ENCODE measurements at regions not wholly inside any gene's neighbourhood (a gene's known extent, or its start where the extent isn't known, plus 50 kb on each side); places are given as distances from the start of the nearest gene placed in this dataset.

DNA sequence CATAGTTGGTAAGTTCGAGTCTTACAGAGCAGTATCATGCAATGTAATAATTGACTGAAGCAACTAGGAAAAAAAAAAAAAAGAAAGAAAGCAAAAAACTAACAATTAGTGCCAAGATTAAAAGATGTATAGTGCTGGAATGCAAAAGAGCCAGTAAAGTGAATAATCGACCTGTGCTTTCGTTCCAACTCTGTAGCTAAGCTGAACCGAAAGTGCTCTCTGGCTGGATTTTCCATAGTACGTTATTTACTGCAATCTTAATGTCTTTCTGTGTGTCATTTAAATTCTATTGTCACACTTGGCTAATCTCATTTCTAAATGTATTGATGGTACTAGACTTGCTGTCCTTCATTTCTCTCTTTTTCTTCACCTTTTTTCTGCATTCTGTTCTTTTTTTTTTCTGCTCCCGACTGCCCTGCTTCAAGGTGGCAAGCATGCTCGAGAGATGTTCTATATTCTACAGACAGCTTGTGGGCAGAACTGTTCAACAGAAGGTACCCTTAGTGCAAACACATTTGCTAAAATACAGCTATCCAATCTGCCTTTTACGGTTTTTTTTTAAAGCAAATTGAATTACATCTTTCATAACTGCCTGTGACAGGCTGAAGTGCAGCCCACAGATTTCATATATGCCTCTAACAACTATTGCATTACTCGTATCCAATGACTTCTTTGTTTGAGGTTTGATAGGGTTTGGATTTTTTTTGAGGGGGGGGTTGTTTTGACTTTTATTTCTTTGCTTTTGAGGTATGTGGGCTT, 204.2 kb upstream of the MTNR1B start:
- ATAC-seq (ENCODE audit: low FRiP score in 2 of 2): no peak
- H3K27me3 ChIP-seq: no peaks in the 10 kb centered on the region
- no peak overlapping the region for H3K27ac ChIP-seq
- no peak for DNase-seq
- no peaks in the 10 kb centered on the region for H3K36me3 ChIP-seq
- no peak for TF ChIP-seq EP300 (IDR thresholded peaks at IDR 0.05)
- TF ChIP-seq POLR2AphosphoS5 (IDR thresholded peaks at IDR 0.05): no peak
- no peak for TF ChIP-seq POLR2A (IDR thresholded peaks at IDR 0.05)
- TF ChIP-seq, protein P1, sequence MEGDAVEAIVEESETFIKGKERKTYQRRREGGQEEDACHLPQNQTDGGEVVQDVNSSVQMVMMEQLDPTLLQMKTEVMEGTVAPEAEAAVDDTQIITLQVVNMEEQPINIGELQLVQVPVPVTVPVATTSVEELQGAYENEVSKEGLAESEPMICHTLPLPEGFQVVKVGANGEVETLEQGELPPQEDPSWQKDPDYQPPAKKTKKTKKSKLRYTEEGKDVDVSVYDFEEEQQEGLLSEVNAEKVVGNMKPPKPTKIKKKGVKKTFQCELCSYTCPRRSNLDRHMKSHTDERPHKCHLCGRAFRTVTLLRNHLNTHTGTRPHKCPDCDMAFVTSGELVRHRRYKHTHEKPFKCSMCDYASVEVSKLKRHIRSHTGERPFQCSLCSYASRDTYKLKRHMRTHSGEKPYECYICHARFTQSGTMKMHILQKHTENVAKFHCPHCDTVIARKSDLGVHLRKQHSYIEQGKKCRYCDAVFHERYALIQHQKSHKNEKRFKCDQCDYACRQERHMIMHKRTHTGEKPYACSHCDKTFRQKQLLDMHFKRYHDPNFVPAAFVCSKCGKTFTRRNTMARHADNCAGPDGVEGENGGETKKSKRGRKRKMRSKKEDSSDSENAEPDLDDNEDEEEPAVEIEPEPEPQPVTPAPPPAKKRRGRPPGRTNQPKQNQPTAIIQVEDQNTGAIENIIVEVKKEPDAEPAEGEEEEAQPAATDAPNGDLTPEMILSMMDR (IDR thresholded peaks at IDR 0.05): no peak
- no peak overlapping the region for H3K4me3 ChIP-seq
- H3K4me1 ChIP-seq: peaks cover 0 to 12% (median 2%) of the 10 kb centered on the region in 4 donors
- WGBS, 2 donors: 76 to 82% methylated on average over 9 of the region's 9 CpGs
- no peaks in the 10 kb centered on the region for H3K9me3 ChIP-seq

DNA sequence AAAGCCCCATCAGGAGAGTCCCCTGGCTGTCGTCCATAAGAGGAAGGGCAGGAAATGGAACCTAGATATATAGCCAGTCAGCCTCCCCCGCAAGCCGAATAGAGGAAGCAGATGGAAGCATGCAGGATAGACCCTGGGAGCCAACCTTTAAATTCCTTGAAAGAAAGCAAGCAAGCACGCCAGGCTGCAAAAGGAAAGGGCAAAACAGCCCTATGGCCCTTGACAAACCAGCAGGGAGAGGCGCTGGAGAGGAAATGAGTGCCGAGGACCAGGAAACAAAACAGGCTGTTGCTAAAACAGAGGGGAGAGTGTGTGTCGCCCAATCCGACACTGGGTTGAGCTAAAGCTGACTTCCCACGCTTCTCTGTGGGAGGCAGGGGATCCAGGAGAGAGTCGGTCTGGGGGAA, 203.5 kb upstream of the MTNR1B start:
- no peak overlapping the region for H3K27ac ChIP-seq
- H3K4me1 ChIP-seq: peaks cover 0 to 12% (median 2%) of the 10 kb centered on the region in 4 donors
- no peaks in the 10 kb centered on the region for H3K9me3 ChIP-seq
- WGBS, 2 donors: 15 to 18% methylated on average over 10 of the region's 10 CpGs
- H3K36me3 ChIP-seq: no peaks in the 10 kb centered on the region
- ATAC-seq (ENCODE audit: low FRiP score in 2 of 2) (peak; percentile 42 to 63), DNase-seq (peak in 1 of 2 donors; percentile 21)
- H3K4me3 ChIP-seq: peak overlapping the region in 3 of 4 donors; percentile 2 to 28 (median 18)
- TF ChIP-seq POLR2A (IDR thresholded peaks at IDR 0.05): no peak
- TF ChIP-seq EP300 (IDR thresholded peaks at IDR 0.05): no peak
- TF ChIP-seq, protein P1 (IDR thresholded peaks at IDR 0.05): no peak
- TF ChIP-seq POLR2AphosphoS5 (IDR thresholded peaks at IDR 0.05): no peak
- no peaks in the 10 kb centered on the region for H3K27me3 ChIP-seq

DNA sequence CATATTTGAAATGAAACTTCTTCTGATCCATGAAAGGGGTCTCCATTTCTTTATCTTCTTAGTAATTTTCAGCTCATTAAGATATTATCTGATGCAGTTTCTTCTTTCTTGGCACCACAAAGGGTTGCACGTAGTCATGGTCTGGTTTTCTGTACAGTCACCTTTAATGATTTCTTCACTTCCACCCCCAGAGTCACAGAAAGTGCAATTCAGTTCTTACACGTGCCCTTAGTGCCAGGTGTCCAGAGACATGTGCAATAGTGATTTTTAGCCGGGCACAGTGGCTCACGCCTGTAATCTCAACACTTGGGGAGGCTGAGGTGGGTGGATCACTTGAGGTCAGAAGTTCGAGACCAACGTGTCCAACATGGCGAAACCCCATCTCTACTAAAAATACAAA, 202.8 kb upstream of the MTNR1B start:
- no peak for ATAC-seq (ENCODE audit: low FRiP score in 2 of 2)
- Histone ChIP-seq H3K4me1 (peaks cover 0 to 12% (median 2%) of the 10 kb centered on the region in 4 donors), H3K27ac (no peak overlapping the region), H3K9me3 (no peaks in the 10 kb centered on the region), H3K27me3 (no peaks in the 10 kb centered on the region), H3K36me3 (no peaks in the 10 kb centered on the region), H3K4me3 (peak overlapping the region in 1 of 4 donors; percentile 18)
- no peak for TF ChIP-seq EP300 (IDR thresholded peaks at IDR 0.05)
- no peak for TF ChIP-seq POLR2AphosphoS5 (IDR thresholded peaks at IDR 0.05)
- TF ChIP-seq, protein P1 (IDR thresholded peaks at IDR 0.05): no peak
- TF ChIP-seq POLR2A (IDR thresholded peaks at IDR 0.05): no peak
- DNase-seq: no peak
- 73 to 76% methylated on average over 7 of the region's 7 CpGs for WGBS, 2 donors

DNA sequence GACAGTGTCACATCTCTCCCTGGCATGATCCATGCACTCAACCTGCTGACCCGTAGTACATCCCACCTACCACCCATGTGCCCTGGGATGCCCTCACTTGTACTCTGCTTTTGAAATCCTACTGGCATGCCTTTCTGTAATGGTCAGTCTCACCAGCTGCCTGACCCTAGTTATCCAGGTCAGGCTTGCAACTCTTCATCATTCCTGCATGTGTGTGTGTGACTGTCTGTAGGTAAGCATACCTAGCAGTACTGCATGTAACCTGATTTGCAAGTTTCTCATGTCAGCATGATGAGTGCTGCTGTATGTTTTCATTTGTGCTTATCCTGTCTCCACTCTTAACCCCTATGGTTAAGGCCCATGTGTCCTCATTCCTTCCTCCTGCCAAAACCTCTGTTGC, 202.0 kb upstream of the MTNR1B start:
- WGBS, 2 donors: 94 to 100% methylated on average over 1 of the region's 1 CpG

More for the DNA sequence above, 202.0 kb upstream of the MTNR1B start:
- ATAC-seq (ENCODE audit: low FRiP score in 2 of 2) (no peak), DNase-seq (no peak)
- TF ChIP-seq, protein P1 (IDR thresholded peaks at IDR 0.05): no peak
- no peak for TF ChIP-seq POLR2AphosphoS5 (IDR thresholded peaks at IDR 0.05)
- no peak for TF ChIP-seq EP300 (IDR thresholded peaks at IDR 0.05)
- no peak for TF ChIP-seq POLR2A (IDR thresholded peaks at IDR 0.05)
- H3K4me3 ChIP-seq: no peak overlapping the region
- no peaks in the 10 kb centered on the region for H3K36me3 ChIP-seq
- no peaks in the 10 kb centered on the region for H3K9me3 ChIP-seq
- no peaks in the 10 kb centered on the region for H3K27me3 ChIP-seq
- H3K27ac ChIP-seq: no peak overlapping the region
- H3K4me1 ChIP-seq: peaks cover 0 to 12% (median 2%) of the 10 kb centered on the region in 4 donors

Measured in upper lobe of left lung (tissue), 6 donors.